GM23338 (cell line): ENCODE measurements at regions not wholly inside any gene's neighbourhood (a gene's known extent, or its start where the extent isn't known, plus 50 kb on each side); places are given as distances from the start of the nearest gene placed in this dataset.

Experiments
- ATAC-seq: fragments of 200-7000 bp; cut with Tn5 transposase; 3 replicates; pipeline ENCODE4 v1.9.1; 2020
- DNase-seq: peaks from one replicate; pipeline ENCODE4 v3.0.0-alpha.2; 2015; ENCODE audit warnings: low spot score
- H2AFZ ChIP-seq: fragments of 200-600 bp; sonication (generic); 2 replicates; pipeline ENCODE4 v1.8.0; 2016; ENCODE audit warnings: antibody characterized with exemption, mild to moderate bottlenecking, moderate library complexity
- H3F3A ChIP-seq: fragments of 200-600 bp; sonication (generic); replicated peaks from 2 replicates; pipeline ENCODE4 v1.8.0; 2017; ENCODE audit warnings: antibody characterized with exemption, mixed run types, low read depth
- H3K27ac ChIP-seq: fragments of 200-600 bp; sonication (generic); 2 replicates; pipeline ENCODE4 v1.6.1; 2016; ENCODE audit warnings: low read depth
- H3K27me3 ChIP-seq: fragments of 200-600 bp; sonication (generic); 2 replicates; pipeline ENCODE4 v1.8.0; 2016; ENCODE audit warnings: mild to moderate bottlenecking, mixed run types, moderate library complexity; ENCODE audit not compliant: insufficient read depth
- H3K36me3 ChIP-seq: fragments of 200-600 bp; sonication (generic); 2 replicates; pipeline ENCODE4 v1.8.0; 2016; ENCODE audit warnings: mild to moderate bottlenecking; ENCODE audit not compliant: insufficient read depth
- H3K4me1 ChIP-seq: fragments of 200-600 bp; sonication (generic); 2 replicates; pipeline ENCODE4 v1.8.0; 2016; ENCODE audit warnings: mild to moderate bottlenecking, moderate library complexity; ENCODE audit not compliant: insufficient read depth
- H3K4me2 ChIP-seq: fragments of 200-600 bp; sonication (generic); 2 replicates; pipeline ENCODE4 v1.7.1; 2017; ENCODE audit warnings: mixed run types
- H3K4me3 ChIP-seq: fragments of 200-600 bp; sonication (generic); 2 replicates; pipeline ENCODE4 v1.6.1; 2016; ENCODE audit warnings: mixed run types
- H3K79me2 ChIP-seq: fragments of 200-600 bp; sonication (generic); replicated peaks from 2 replicates; pipeline ENCODE4 v1.8.0; 2017; ENCODE audit warnings: mild to moderate bottlenecking; ENCODE audit not compliant: insufficient read depth
- H3K9me2 ChIP-seq: fragments of 200-600 bp; sonication (generic); 2 replicates; pipeline ENCODE4 v1.8.0; 2017; ENCODE audit not compliant: insufficient read depth
- H4K20me1 ChIP-seq: fragments of 200-600 bp; sonication (generic); replicated peaks from 2 replicates; pipeline ENCODE4 v1.8.0; 2017; ENCODE audit warnings: mild to moderate bottlenecking; ENCODE audit not compliant: insufficient read depth
- H3K27ac Mint-ChIP-seq: 2 replicates; pipeline ENCODE4 v1.8.0; 2020; ENCODE audit warnings: inconsistent platforms, mild to moderate bottlenecking, moderate library complexity, mixed read lengths
- H3K27me3 Mint-ChIP-seq: 3 replicates; pipeline ENCODE4 v1.8.0; 2022; ENCODE audit warnings: low read depth, mild to moderate bottlenecking, moderate library complexity, mixed read lengths, inconsistent platforms; ENCODE audit not compliant: insufficient read depth, poor library complexity
- H3K36me3 Mint-ChIP-seq: 3 replicates; pipeline ENCODE4 v1.8.0; 2021; ENCODE audit warnings: low read depth, mild to moderate bottlenecking, inconsistent platforms, moderate library complexity, mixed read lengths
- H3K4me1 Mint-ChIP-seq: 3 replicates; pipeline ENCODE4 v1.8.0; 2020; ENCODE audit warnings: mild to moderate bottlenecking, inconsistent platforms, mixed read lengths
- H3K4me3 Mint-ChIP-seq: 3 replicates; pipeline ENCODE4 v1.8.0; 2021; ENCODE audit warnings: moderate library complexity, mild to moderate bottlenecking, inconsistent platforms, mixed read lengths
- H3K9me3 Mint-ChIP-seq: 3 replicates; pipeline ENCODE4 v1.8.0; 2020; ENCODE audit warnings: moderate library complexity, mild to moderate bottlenecking, inconsistent platforms, mixed read lengths
- CREB1 ChIP-seq: fragments of 250-450 bp; sonication (Bioruptor Pico); IDR thresholded peaks from 2 replicates; pipeline ENCODE4 v1.5.0; 2020; ENCODE audit warnings: low read depth, mild to moderate bottlenecking, moderate library complexity
- CTCF ChIP-seq, 2 experiments: fragments of 200-600 bp in 1 of 2; sonication (generic) in 1 of 2; conservative IDR thresholded peaks; 2 replicates each; pipeline versions ENCODE4 v1.5.1 to v1.6.1; 2016 to 2017; ENCODE audit warnings: antibody characterized with exemption in 2 of 2, low read depth in 2 of 2, mild to moderate bottlenecking in 2 of 2, moderate library complexity in 1 of 2
- ETS1 ChIP-seq: IDR thresholded peaks from 2 replicates; pipeline ENCODE4 v1.6.1; 2016; ENCODE audit warnings: antibody characterized with exemption
- JUNB ChIP-seq: IDR thresholded peaks from one replicate; pipeline ENCODE4 v1.6.1; 2016; ENCODE audit warnings: antibody characterized with exemption; ENCODE audit not compliant: unreplicated experiment
- NANOG ChIP-seq: IDR thresholded peaks from 2 replicates; pipeline ENCODE4 v1.6.1; 2016; ENCODE audit warnings: antibody characterized with exemption, borderline replicate concordance
- STAT1 ChIP-seq: IDR thresholded peaks from one replicate; pipeline ENCODE4 v1.6.1; 2016; ENCODE audit warnings: antibody characterized with exemption; ENCODE audit not compliant: unreplicated experiment
- ZNF114 ChIP-seq: fragments of 250-450 bp; sonication (Bioruptor Pico); IDR thresholded peaks from 2 replicates; pipeline ENCODE4 v1.5.0; 2020; ENCODE audit warnings: mild to moderate bottlenecking, moderate library complexity
- ZNF331 ChIP-seq: fragments of 250-450 bp; sonication (Bioruptor Pico); IDR thresholded peaks from 2 replicates; pipeline ENCODE4 v1.5.0; 2020; ENCODE audit warnings: low read depth, mild to moderate bottlenecking, moderate library complexity
- TF ChIP-seq, protein P1 (sequence below): IDR thresholded peaks from one replicate; pipeline ENCODE4 v1.6.1; 2018; ENCODE audit warnings: antibody characterized with exemption; ENCODE audit not compliant: unreplicated experiment

- TF ChIP-seq, protein P1, sequence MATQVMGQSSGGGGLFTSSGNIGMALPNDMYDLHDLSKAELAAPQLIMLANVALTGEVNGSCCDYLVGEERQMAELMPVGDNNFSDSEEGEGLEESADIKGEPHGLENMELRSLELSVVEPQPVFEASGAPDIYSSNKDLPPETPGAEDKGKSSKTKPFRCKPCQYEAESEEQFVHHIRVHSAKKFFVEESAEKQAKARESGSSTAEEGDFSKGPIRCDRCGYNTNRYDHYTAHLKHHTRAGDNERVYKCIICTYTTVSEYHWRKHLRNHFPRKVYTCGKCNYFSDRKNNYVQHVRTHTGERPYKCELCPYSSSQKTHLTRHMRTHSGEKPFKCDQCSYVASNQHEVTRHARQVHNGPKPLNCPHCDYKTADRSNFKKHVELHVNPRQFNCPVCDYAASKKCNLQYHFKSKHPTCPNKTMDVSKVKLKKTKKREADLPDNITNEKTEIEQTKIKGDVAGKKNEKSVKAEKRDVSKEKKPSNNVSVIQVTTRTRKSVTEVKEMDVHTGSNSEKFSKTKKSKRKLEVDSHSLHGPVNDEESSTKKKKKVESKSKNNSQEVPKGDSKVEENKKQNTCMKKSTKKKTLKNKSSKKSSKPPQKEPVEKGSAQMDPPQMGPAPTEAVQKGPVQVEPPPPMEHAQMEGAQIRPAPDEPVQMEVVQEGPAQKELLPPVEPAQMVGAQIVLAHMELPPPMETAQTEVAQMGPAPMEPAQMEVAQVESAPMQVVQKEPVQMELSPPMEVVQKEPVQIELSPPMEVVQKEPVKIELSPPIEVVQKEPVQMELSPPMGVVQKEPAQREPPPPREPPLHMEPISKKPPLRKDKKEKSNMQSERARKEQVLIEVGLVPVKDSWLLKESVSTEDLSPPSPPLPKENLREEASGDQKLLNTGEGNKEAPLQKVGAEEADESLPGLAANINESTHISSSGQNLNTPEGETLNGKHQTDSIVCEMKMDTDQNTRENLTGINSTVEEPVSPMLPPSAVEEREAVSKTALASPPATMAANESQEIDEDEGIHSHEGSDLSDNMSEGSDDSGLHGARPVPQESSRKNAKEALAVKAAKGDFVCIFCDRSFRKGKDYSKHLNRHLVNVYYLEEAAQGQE: no peak
- TF ChIP-seq CREB1 (no peak), NANOG (no peak)
Measured at GRCh38 chr22:11627436-11627797, 3900.6 kb upstream of the OR11H1 start (continued).

DNA sequence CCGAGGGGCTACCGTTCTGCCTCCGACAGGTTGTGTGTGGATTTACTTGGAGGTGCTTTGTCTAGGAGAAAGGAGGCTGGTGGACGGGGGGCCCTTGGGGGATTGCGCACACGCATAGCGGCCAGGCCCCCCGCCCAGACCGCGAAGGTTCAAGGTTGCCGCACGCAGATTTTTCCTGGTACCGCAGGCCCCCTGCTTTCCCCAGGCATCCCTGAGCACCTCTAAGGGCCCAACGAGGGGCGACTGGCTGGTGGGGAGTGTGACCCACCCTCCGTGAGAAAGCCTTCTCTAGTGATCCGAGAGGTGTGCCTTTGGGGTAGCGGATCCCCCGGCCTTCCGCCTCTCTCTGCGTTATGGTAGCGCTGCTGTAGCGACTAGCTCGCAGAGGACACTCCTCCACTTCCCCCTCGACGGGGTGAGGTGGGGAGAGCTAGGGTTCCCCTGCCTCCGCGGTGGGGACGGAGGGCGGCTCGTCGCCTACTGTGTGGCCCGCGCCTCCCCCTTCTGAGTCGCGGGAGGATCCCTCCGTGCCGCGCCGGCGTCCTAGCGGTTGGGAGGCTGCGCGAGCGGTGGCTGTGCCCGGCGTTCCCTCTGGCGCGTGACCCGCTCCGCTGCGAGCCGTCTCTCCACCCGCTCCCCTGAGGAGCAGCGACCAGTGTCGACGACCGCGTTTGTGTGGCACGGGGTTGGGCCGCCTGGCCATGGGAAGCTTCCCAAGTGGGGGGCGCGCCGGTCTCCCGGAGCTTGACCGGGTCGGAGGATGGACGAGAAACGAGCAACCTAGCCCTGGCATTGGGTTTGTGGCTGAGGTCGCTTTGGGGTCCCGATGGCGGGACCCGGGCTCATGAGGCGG lies 3900.0 kb upstream of the OR11H1 start:
- H3K27me3 ChIP-seq: no peaks in the 10 kb centered on the region
- peaks cover 9% of the 10 kb centered on the region; the same call in 1 of the 2 replicates for H3K36me3 ChIP-seq
- Mint-ChIP-seq H3K36me3 (peaks cover 44% of the 10 kb centered on the region), H3K4me3 (no peak overlapping the region), H3K27me3 (peaks cover 23% of the 10 kb centered on the region), H3K27ac (no peak overlapping the region), H3K4me1 (no peaks in the 10 kb centered on the region; the same call in 2 of the 3 replicates), H3K9me3 (peaks cover 78% of the 10 kb centered on the region)
- H3K27ac ChIP-seq: no peak overlapping the region
- no peaks in the 10 kb centered on the region for H3F3A ChIP-seq
- H3K9me2 ChIP-seq: no peaks in the 10 kb centered on the region
- no peaks in the 10 kb centered on the region for H3K4me1 ChIP-seq
- no peak overlapping the region for H3K4me2 ChIP-seq
- DNase-seq: no peak
- H3K79me2 ChIP-seq: no peaks in the 10 kb centered on the region
- no peaks in the 10 kb centered on the region for H4K20me1 ChIP-seq
- no peak overlapping the region for H2AFZ ChIP-seq
- H3K4me3 ChIP-seq: no peak overlapping the region
- no peak for ATAC-seq
- TF ChIP-seq, protein P1: no peak
- TF ChIP-seq STAT1: no peak
- TF ChIP-seq JUNB: no peak
- no peak for TF ChIP-seq NANOG
- TF ChIP-seq ZNF114 (CRISPR knock-in tag): no peak
- TF ChIP-seq CTCF (conservative IDR thresholded peaks at IDR 0.05; ENCODE audit: low read depth in 2 of 2): no peak
- no peak for TF ChIP-seq ETS1
- TF ChIP-seq ZNF331 (CRISPR knock-in tag): no peak
- no peak for TF ChIP-seq CREB1
